GM12865 (cell line): ENCODE measurements at regions not wholly inside any gene's neighbourhood (a gene's known extent, or its start where the extent isn't known, plus 50 kb on each side); places are given as distances from the start of the nearest gene placed in this dataset.

Source experiments
- DNase-seq: peaks from one replicate; pipeline ENCODE4 v3.0.0; 2010; ENCODE audit warnings: low read depth
- H3K4me3 ChIP-seq: 2 replicates; pipeline ENCODE4 v1.5.1; 2011; ENCODE audit warnings: mild to moderate bottlenecking, low read depth, low read length, control low read depth
- CTCF ChIP-seq: IDR thresholded peaks from 2 replicates; pipeline ENCODE4 v1.5.1; 2011; ENCODE audit warnings: low read length, control low read depth, low read depth, inconsistent platforms; ENCODE audit not compliant: insufficient read depth; ENCODE audit errors: missing control alignments

- H3K4me3 ChIP-seq = no peak overlapping the region
- no peak for DNase-seq
- no peak for TF ChIP-seq CTCF
These were observed 1515.1 kb downstream of the CDH11 start for GRCh38 chr16:63606778-63607177.

GRCh38 chr16:63602206-63602927 lies 1519.5 kb downstream of the CDH11 start:
- TF ChIP-seq CTCF = no peak
- H3K4me3 ChIP-seq = no peak overlapping the region
- DNase-seq = no peak

GRCh38 chr16:63596716-63597115 lies 1525.1 kb downstream of the CDH11 start:
- TF ChIP-seq CTCF = no peak
- DNase-seq = no peak

GRCh38 chr16:63592852-63593251 lies 1529.0 kb downstream of the CDH11 start:
- no peak for DNase-seq
- no peak overlapping the region for H3K4me3 ChIP-seq
- TF ChIP-seq CTCF = no peak

More at GRCh38 chr16:63596716-63597115, 1525.1 kb downstream of the CDH11 start:
- H3K4me3 ChIP-seq = no peak overlapping the region

- no peak for DNase-seq
- no peak for TF ChIP-seq CTCF
- no peak overlapping the region for H3K4me3 ChIP-seq
These were observed 1540.3 kb downstream of the CDH11 start for GRCh38 chr16:63581570-63581969.

- no peak for TF ChIP-seq CTCF
- no peak for DNase-seq
- H3K4me3 ChIP-seq = no peak overlapping the region
These were observed 1542.6 kb upstream of the CDH8 start for GRCh38 chr16:63578791-63579190.

- no peak for TF ChIP-seq CTCF
- no peak overlapping the region for H3K4me3 ChIP-seq
- no peak for DNase-seq
These were observed 1541.7 kb upstream of the CDH8 start for GRCh38 chr16:63577891-63578290.
